OCI-LY7 (cell line): ENCODE measurements at regions not wholly inside any gene's neighbourhood (a gene's known extent, or its start where the extent isn't known, plus 50 kb on each side); places are given as distances from the start of the nearest gene placed in this dataset.

Experiments used
- EZH2phosphoT487 ChIP-seq: fragments of 200-600 bp; sonication (generic); IDR thresholded peaks from 2 replicates; pipeline ENCODE4 v1.6.1; 2018; ENCODE audit warnings: low read depth, borderline replicate concordance, mild to moderate bottlenecking, mixed run types, antibody characterized with exemption, low read length, moderate library complexity, mixed read lengths
- TF ChIP-seq, protein P1 (sequence below): fragments of 200-600 bp; sonication (generic); conservative IDR thresholded peaks from 2 replicates; pipeline ENCODE4 v1.5.1; 2014; ENCODE audit warnings: mild to moderate bottlenecking, antibody characterized with exemption, low read length, moderate library complexity, mixed read lengths

DNA sequence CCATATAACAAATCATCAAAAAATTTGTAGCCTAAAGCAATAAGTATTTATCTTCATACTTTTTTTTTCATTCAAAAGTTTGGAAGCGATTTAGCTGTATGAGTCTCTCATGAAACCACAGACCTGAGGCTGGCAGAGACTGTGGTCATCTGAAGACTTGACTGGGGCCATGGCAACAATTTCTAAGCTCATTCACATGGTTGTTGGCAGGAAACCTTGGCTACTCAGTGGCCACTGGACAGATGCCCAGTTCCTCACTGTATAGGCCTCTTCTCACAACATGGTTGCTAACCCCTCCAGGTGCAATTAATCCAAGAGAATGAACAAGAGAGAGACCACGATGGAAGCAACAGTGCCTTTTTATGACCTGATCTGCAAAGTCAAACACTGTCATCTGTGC, 235.9 kb downstream of the BTBD3 start:
- TF ChIP-seq, protein P1, sequence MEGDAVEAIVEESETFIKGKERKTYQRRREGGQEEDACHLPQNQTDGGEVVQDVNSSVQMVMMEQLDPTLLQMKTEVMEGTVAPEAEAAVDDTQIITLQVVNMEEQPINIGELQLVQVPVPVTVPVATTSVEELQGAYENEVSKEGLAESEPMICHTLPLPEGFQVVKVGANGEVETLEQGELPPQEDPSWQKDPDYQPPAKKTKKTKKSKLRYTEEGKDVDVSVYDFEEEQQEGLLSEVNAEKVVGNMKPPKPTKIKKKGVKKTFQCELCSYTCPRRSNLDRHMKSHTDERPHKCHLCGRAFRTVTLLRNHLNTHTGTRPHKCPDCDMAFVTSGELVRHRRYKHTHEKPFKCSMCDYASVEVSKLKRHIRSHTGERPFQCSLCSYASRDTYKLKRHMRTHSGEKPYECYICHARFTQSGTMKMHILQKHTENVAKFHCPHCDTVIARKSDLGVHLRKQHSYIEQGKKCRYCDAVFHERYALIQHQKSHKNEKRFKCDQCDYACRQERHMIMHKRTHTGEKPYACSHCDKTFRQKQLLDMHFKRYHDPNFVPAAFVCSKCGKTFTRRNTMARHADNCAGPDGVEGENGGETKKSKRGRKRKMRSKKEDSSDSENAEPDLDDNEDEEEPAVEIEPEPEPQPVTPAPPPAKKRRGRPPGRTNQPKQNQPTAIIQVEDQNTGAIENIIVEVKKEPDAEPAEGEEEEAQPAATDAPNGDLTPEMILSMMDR, result no peak
- no peak for TF ChIP-seq EZH2phosphoT487
